Endothelial cell of umbilical vein (primary cell): ENCODE measurements at regions not wholly inside any gene's neighbourhood (a gene's known extent, or its start where the extent isn't known, plus 50 kb on each side); places are given as distances from the start of the nearest gene placed in this dataset.

Experiments used
- BruUV-seq: library from RNA; stranded (reverse); fragments of 400-500 nt; replicated peaks from 2 replicates; lab custom pipeline; 2021; lab: Mats Ljungman, UMichigan
- CTCF ChIA-PET: fragments of 300-600, 350-600 bp; sonication (Branson Sonifier 250); formaldehyde crosslinking; loops from one replicate; lab custom pipeline; 2021; ENCODE audit warnings: antibody characterized with exemption, inconsistent platforms; lab: Charles Lee
- POLR2A ChIA-PET: fragments of 300-600, 350-600 bp; sonication (Branson Sonifier 250); formaldehyde crosslinking; loops from one replicate; lab custom pipeline; 2021; ENCODE audit warnings: antibody characterized with exemption, inconsistent platforms; lab: Charles Lee
- DNase-seq: peaks from one replicate; pipeline ENCODE4 v3.0.0-alpha.2; 2011; ENCODE audit warnings: low read depth, low spot score
- FAIRE-seq: peaks from 2 replicates; lab custom pipeline; 2011; peaks lifted over from hg19 to GRCh38; lab: Jason Lieb, UNC
- H2AFZ ChIP-seq: 2 replicates; pipeline ENCODE4 v1.6.0; 2012; ENCODE audit warnings: low read depth, low read length, control low read depth, inconsistent platforms
- H3K27ac ChIP-seq: 2 replicates; pipeline ENCODE4 v1.5.1; 2011; ENCODE audit warnings: low read depth, mild to moderate bottlenecking, control low read depth, low read length, moderate library complexity; ENCODE audit not compliant: insufficient read depth
- H3K27me3 ChIP-seq, 2 experiments: 2 replicates each; pipeline versions ENCODE4 v1.6.0 to v1.6.1; 2011; ENCODE audit warnings: low read length in 2 of 2, mixed read lengths in 1 of 2; ENCODE audit not compliant: control insufficient read depth in 2 of 2, insufficient read depth in 2 of 2
- H3K36me3 ChIP-seq, 2 experiments: 2 replicates in 1 of 2; 3 replicates in 1 of 2; pipeline ENCODE4 v1.5.1; 2011; ENCODE audit warnings: low read length in 2 of 2, mild to moderate bottlenecking in 1 of 2, moderate library complexity in 1 of 2; ENCODE audit not compliant: control insufficient read depth in 2 of 2, insufficient read depth in 2 of 2; ENCODE audit errors: extremely low read depth in 1 of 2
- H3K4me1 ChIP-seq: 3 replicates; pipeline ENCODE4 v1.5.1; 2011; ENCODE audit warnings: mild to moderate bottlenecking, low read length; ENCODE audit not compliant: control insufficient read depth, insufficient read depth; ENCODE audit errors: extremely low read depth
- H3K4me2 ChIP-seq: 2 replicates; pipeline ENCODE4 v1.6.1; 2011; ENCODE audit warnings: low read length, control low read depth, mixed read lengths; ENCODE audit not compliant: insufficient read depth
- H3K4me3 ChIP-seq, 3 experiments: fragments of 200-600 bp in 1 of 3; sonication (generic), shearing (Covaris generic) in 1 of 3; replicated peaks in 1 of 3; 2 replicates each; pipeline ENCODE4 v1.5.1; 2011 to 2016; ENCODE audit warnings: control low read depth in 3 of 3, low read length in 3 of 3, mild to moderate bottlenecking in 2 of 3, inconsistent platforms in 1 of 3, low read depth in 1 of 3, moderate library complexity in 1 of 3; ENCODE audit not compliant: insufficient read depth in 1 of 3
- H3K79me2 ChIP-seq: 2 replicates; pipeline ENCODE4 v1.6.0; 2012; ENCODE audit warnings: low read length, inconsistent platforms; ENCODE audit not compliant: control insufficient read depth, insufficient read depth
- H3K9ac ChIP-seq: replicated peaks from 2 replicates; pipeline ENCODE3; 2011; ENCODE audit warnings: low read length, control low read depth; ENCODE audit not compliant: insufficient read depth; ENCODE audit errors: extremely low read depth
- H3K9me1 ChIP-seq: replicated peaks from 3 replicates; pipeline ENCODE4 v1.6.0; 2011; ENCODE audit warnings: mild to moderate bottlenecking, low read length; ENCODE audit not compliant: control insufficient read depth, insufficient read depth; ENCODE audit errors: extremely low read depth
- H3K9me3 ChIP-seq: replicated peaks from 2 replicates; pipeline ENCODE4 v1.5.1; 2012; ENCODE audit warnings: low read length, inconsistent platforms; ENCODE audit not compliant: control insufficient read depth, insufficient read depth
- H4K20me1 ChIP-seq: replicated peaks from 2 replicates; pipeline ENCODE3; 2011; ENCODE audit warnings: mild to moderate bottlenecking, low read length; ENCODE audit not compliant: control insufficient read depth, insufficient read depth; ENCODE audit errors: extremely low read depth
- EZH2 ChIP-seq: IDR thresholded peaks from 2 replicates; pipeline ENCODE4 v1.6.1; 2012; ENCODE audit warnings: borderline replicate concordance, low read depth, mild to moderate bottlenecking, moderate library complexity, low read length, inconsistent platforms; ENCODE audit not compliant: severe bottlenecking
- FOS ChIP-seq: IDR thresholded peaks from 2 replicates; pipeline ENCODE4 v1.6.1; 2011; ENCODE audit warnings: mild to moderate bottlenecking, low read length, moderate library complexity, borderline replicate concordance; ENCODE audit not compliant: insufficient read depth
- GATA2 ChIP-seq: IDR thresholded peaks from 2 replicates; pipeline ENCODE4 v1.7.0; 2011; ENCODE audit warnings: low read depth, mild to moderate bottlenecking, moderate library complexity, mixed read lengths, low read length; ENCODE audit not compliant: insufficient read length, insufficient read depth
- JUN ChIP-seq: IDR thresholded peaks from 2 replicates; pipeline ENCODE4 v1.6.1; 2011; ENCODE audit warnings: borderline replicate concordance, low read depth; ENCODE audit not compliant: insufficient read length, insufficient read depth
- MYC ChIP-seq: IDR thresholded peaks from one replicate; pipeline ENCODE4 v1.6.1; 2011; ENCODE audit warnings: mild to moderate bottlenecking, low read depth, low read length
- POLR2A ChIP-seq: IDR thresholded peaks from 2 replicates; pipeline ENCODE4 v1.6.1; 2012; ENCODE audit warnings: low read depth, mild to moderate bottlenecking, control low read depth, low read length
- POLR2AphosphoS5 ChIP-seq: IDR thresholded peaks from 2 replicates; pipeline ENCODE4 v1.6.1; 2012; ENCODE audit warnings: low read depth, mild to moderate bottlenecking, control low read depth, low read length, moderate library complexity; ENCODE audit not compliant: insufficient read depth
- dilution Hi-C: fragments of 300-500 bp; cut with MboI; formaldehyde crosslinking; loops from one replicate; pipeline ENCODE4 v1.15.0; 2019; ENCODE audit warnings: low sequenced_read_pairs; ENCODE audit not compliant: extremely low pct_ligation_motif_present
- intact Hi-C: fragments of 100-400 bp; cut with micrococcal nuclease; formaldehyde crosslinking; loops from one replicate; pipeline ENCODE4 v1.10.0; 2022
- TF ChIP-seq, protein P1 (sequence below): IDR thresholded peaks from 2 replicates; pipeline ENCODE4 v1.6.1; 2011; ENCODE audit not compliant: insufficient read depth, insufficient read length
- TF ChIP-seq, protein P2 (sequence below), 2 donors: IDR thresholded peaks; 1 replicate in 1 of 2; 2 replicates in 1 of 2; pipeline ENCODE4 v1.5.1; 2011; ENCODE audit warnings: low read length in 2 of 2, mild to moderate bottlenecking in 2 of 2, moderate library complexity in 2 of 2, control low read depth in 1 of 2, inconsistent platforms in 1 of 2, low read depth in 1 of 2; ENCODE audit not compliant: insufficient read depth in 1 of 2; ENCODE audit errors: extremely low read depth in 1 of 2

DNA sequence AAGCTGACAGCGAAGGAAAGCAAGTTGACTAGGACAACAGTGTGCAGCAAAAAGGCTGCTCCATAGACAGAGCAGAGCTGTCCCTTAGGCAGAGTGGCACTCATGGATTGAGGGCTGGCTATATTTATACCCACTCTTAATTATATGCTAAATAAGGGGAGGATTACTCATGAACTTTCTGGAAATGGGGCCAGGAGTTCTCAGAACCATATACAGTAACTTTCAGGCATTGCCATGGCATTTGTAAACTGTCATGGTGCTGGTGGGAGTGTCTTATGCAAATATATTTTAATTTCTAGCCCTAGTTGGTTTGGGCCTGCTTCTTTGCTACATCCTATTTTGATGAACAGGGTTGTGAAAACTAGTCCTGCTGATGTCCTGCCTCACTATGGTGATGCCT lies 279.5 kb upstream of the MGAT5 start:
- Histone ChIP-seq H3K36me3 (no peaks in the 10 kb centered on the region), H3K27me3 (peaks cover 0 to 2% of the 10 kb centered on the region in 2 experiments), H3K9ac (no peak overlapping the region), H3K4me3 (no peak overlapping the region), H3K4me2 (no peak overlapping the region), H3K4me1 (no peaks in the 10 kb centered on the region), H3K9me3 (no peaks in the 10 kb centered on the region), H3K9me1 (no peaks in the 10 kb centered on the region), H2AFZ (no peak overlapping the region), H3K79me2 (no peaks in the 10 kb centered on the region), H4K20me1 (no peaks in the 10 kb centered on the region), H3K27ac (no peak overlapping the region)
- FAIRE-seq (no peak), DNase-seq (no peak)
- ChIA-PET POLR2A (no interaction called here), CTCF (no interaction called here)
- TF ChIP-seq POLR2A, result no peak
- no peak for TF ChIP-seq FOS
- no peak for TF ChIP-seq POLR2AphosphoS5
- TF ChIP-seq, protein P1, sequence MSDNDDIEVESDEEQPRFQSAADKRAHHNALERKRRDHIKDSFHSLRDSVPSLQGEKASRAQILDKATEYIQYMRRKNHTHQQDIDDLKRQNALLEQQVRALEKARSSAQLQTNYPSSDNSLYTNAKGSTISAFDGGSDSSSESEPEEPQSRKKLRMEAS, result no peak
- TF ChIP-seq EZH2, result no peak
- TF ChIP-seq MYC, result no peak
- TF ChIP-seq JUN, result no peak
- no peak for TF ChIP-seq GATA2
- TF ChIP-seq, protein P2, sequence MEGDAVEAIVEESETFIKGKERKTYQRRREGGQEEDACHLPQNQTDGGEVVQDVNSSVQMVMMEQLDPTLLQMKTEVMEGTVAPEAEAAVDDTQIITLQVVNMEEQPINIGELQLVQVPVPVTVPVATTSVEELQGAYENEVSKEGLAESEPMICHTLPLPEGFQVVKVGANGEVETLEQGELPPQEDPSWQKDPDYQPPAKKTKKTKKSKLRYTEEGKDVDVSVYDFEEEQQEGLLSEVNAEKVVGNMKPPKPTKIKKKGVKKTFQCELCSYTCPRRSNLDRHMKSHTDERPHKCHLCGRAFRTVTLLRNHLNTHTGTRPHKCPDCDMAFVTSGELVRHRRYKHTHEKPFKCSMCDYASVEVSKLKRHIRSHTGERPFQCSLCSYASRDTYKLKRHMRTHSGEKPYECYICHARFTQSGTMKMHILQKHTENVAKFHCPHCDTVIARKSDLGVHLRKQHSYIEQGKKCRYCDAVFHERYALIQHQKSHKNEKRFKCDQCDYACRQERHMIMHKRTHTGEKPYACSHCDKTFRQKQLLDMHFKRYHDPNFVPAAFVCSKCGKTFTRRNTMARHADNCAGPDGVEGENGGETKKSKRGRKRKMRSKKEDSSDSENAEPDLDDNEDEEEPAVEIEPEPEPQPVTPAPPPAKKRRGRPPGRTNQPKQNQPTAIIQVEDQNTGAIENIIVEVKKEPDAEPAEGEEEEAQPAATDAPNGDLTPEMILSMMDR (IDR thresholded peaks at IDR 0.05; ENCODE audit: extremely low read depth in 1 of 2, insufficient read depth in 1 of 2, low read depth in 1 of 2, low read length in 2 of 2), result no peak
- BruUV-seq, result no TSS peak
- intact Hi-C loops, result no loop called here
- dilution Hi-C loops, result no loop called here
